ENCODE measurements at regions not wholly inside any gene's neighbourhood (a gene's known extent, or its start where the extent isn't known, plus 50 kb on each side); places are given as distances from the start of the nearest gene placed in this dataset.

GRCh38 chr4:101512416-101512815, 165.1 kb upstream of the PPP3CA start:
- no peak overlapping the region for H3K27ac ChIP-seq (ENCODE audit: low read depth in 1 of 2, low read length in 2 of 2)
- H3K4me1 Mint-ChIP-seq (ENCODE audit: low read depth): no peaks in the 10 kb centered on the region
- DNase-seq (no peak), ATAC-seq (ENCODE audit: poor library complexity) (no peak)
- H3K4me1 ChIP-seq (ENCODE audit: insufficient read depth, low read length): no peaks in the 10 kb centered on the region
- peaks cover 15% of the 10 kb centered on the region for H3K27me3 Mint-ChIP-seq
- no peaks in the 10 kb centered on the region for H3K9me3 ChIP-seq (ENCODE audit: control insufficient read depth in 1 of 2, insufficient read depth in 1 of 2, low read length in 2 of 2)
- no peak overlapping the region for H3K4me3 Mint-ChIP-seq
- peaks cover 0 to 4% of the 10 kb centered on the region in 2 experiments for H3K27me3 ChIP-seq (ENCODE audit: control insufficient read depth in 1 of 2, insufficient read depth in 2 of 2, low read length in 2 of 2)
- POLR2A ChIA-PET: no interaction called here
- no peak overlapping the region for H3K27ac Mint-ChIP-seq
- intact Hi-C loops (cut with DNase I, micrococcal nuclease): no loop called here
- no peak overlapping the region for H3K4me3 ChIP-seq (ENCODE audit: low read length)
- CTCF ChIA-PET: no interaction called here
- no peaks in the 10 kb centered on the region for H3K9me3 Mint-ChIP-seq
- no peak for TF ChIP-seq CTCF (IDR thresholded peaks at IDR 0.05)
- H3K36me3 Mint-ChIP-seq (ENCODE audit: low read depth): no peaks in the 10 kb centered on the region
- no peaks in the 10 kb centered on the region for H3K36me3 ChIP-seq (ENCODE audit: insufficient read depth, low read length)

GRCh38 chr4:101501421-101501820, 154.1 kb upstream of the PPP3CA start:
- no peak for TF ChIP-seq CTCF (IDR thresholded peaks at IDR 0.05)
- CTCF ChIA-PET: interaction anchor here (0.5 kb wide), 1 partner anchor 202 kb away, joined by 3 read pairs; no protein-coding TSS in a partner anchor
- Mint-ChIP-seq H3K36me3 (ENCODE audit: low read depth) (no peaks in the 10 kb centered on the region), H3K4me1 (ENCODE audit: low read depth) (no peaks in the 10 kb centered on the region), H3K4me3 (no peak overlapping the region), H3K27ac (no peak overlapping the region), H3K9me3 (no peaks in the 10 kb centered on the region), H3K27me3 (no peaks in the 10 kb centered on the region)
- Histone ChIP-seq H3K36me3 (ENCODE audit: insufficient read depth, low read length) (no peaks in the 10 kb centered on the region), H3K4me1 (ENCODE audit: insufficient read depth, low read length) (no peaks in the 10 kb centered on the region), H3K27me3 (ENCODE audit: control insufficient read depth in 1 of 2, insufficient read depth in 2 of 2, low read length in 2 of 2) (no peaks in the 10 kb centered on the region), H3K4me3 (ENCODE audit: low read length) (no peak overlapping the region), H3K9me3 (ENCODE audit: control insufficient read depth in 1 of 2, insufficient read depth in 1 of 2, low read length in 2 of 2) (no peaks in the 10 kb centered on the region), H3K27ac (ENCODE audit: low read depth in 1 of 2, low read length in 2 of 2) (no peak overlapping the region)
- intact Hi-C loops (cut with DNase I, micrococcal nuclease): no loop called here
- POLR2A ChIA-PET: no interaction called here
- DNase-seq: no peak
- ATAC-seq (ENCODE audit: poor library complexity): no peak

- ATAC-seq (ENCODE audit: poor library complexity): no peak
- Histone ChIP-seq H3K9me3 (ENCODE audit: control insufficient read depth in 1 of 2, insufficient read depth in 1 of 2, low read length in 2 of 2) (no peaks in the 10 kb centered on the region), H3K27me3 (ENCODE audit: control insufficient read depth in 1 of 2, insufficient read depth in 2 of 2, low read length in 2 of 2) (no peaks in the 10 kb centered on the region), H3K36me3 (ENCODE audit: insufficient read depth, low read length) (no peaks in the 10 kb centered on the region), H3K27ac (ENCODE audit: low read depth in 1 of 2, low read length in 2 of 2) (no peak overlapping the region), H3K4me1 (ENCODE audit: insufficient read depth, low read length) (no peaks in the 10 kb centered on the region), H3K4me3 (ENCODE audit: low read length) (no peak overlapping the region)
- ChIA-PET CTCF (no interaction called here), POLR2A (no interaction called here)
- H3K4me3 Mint-ChIP-seq: no peak overlapping the region
- H3K4me1 Mint-ChIP-seq (ENCODE audit: low read depth): no peaks in the 10 kb centered on the region
- no peak for TF ChIP-seq CTCF (IDR thresholded peaks at IDR 0.05)
- H3K36me3 Mint-ChIP-seq (ENCODE audit: low read depth): no peaks in the 10 kb centered on the region
- H3K27ac Mint-ChIP-seq: no peak overlapping the region
- no peaks in the 10 kb centered on the region for H3K27me3 Mint-ChIP-seq
- H3K9me3 Mint-ChIP-seq: no peaks in the 10 kb centered on the region
- no peak for DNase-seq
- intact Hi-C loops (cut with DNase I, micrococcal nuclease): no loop called here
Observed at GRCh38 chr4:101500742-101501141, 153.4 kb upstream of the PPP3CA start.

Measured in CD4-positive, alpha-beta T cell (primary cell).